Body of pancreas (tissue), 4 donors: ENCODE measurements at regions not wholly inside any gene's neighbourhood (a gene's known extent, or its start where the extent isn't known, plus 50 kb on each side); places are given as distances from the start of the nearest gene placed in this dataset.

Experiments used
- CTCF ChIP-seq, 7 experiments: fragments of 450-650 bp in 4 of 7; fragments of 200-600 bp in 3 of 7; sonication (generic) in 3 of 7; IDR thresholded peaks; one replicate each; pipeline ENCODE4 v1.5.1; 2016 to 2019; ENCODE audit warnings: antibody characterized with exemption in 7 of 7
- POLR2A ChIP-seq, 3 donors: fragments of 450-650 bp; IDR thresholded peaks; one replicate each; pipeline ENCODE4 v1.6.1; 2016; ENCODE audit warnings: antibody characterized with exemption in 3 of 3, mild to moderate bottlenecking in 2 of 3

GRCh38 chr13:107466326-107467099 lies 748.8 kb downstream of the LIG4 start:
- TF ChIP-seq POLR2A (IDR thresholded peaks at IDR 0.05) (no peak), CTCF (IDR thresholded peaks at IDR 0.05) (no peak)
